ENCODE measurements at regions not wholly inside any gene's neighbourhood (a gene's known extent, or its start where the extent isn't known, plus 50 kb on each side); places are given as distances from the start of the nearest gene placed in this dataset.

GRCh38 chr3:46113608-46114007 is 86.3 kb upstream of the XCR1 start:
- no peak for DNase-seq (ENCODE audit: low read depth in 2 of 2)

DNA sequence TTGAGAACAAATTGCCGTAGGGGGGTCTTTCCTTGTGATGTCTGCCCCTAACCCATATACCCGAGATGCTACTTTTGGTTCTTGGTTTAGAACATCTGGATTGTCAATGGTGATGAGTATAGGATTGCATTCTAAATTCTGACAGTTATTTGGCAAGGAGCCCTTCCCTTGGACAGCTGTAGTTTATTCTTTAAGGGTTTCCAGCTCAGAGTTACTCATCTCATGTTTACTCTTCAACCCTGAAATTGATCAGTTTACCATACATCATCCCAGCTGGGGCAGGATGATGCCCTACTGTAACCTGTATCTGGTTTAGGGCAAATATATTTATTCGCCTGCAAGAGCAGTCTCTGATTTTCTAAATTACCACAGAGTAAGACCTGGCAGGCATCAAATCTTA is 85.7 kb upstream of the XCR1 start:
- no peak for DNase-seq (ENCODE audit: low read depth in 2 of 2)

DNA sequence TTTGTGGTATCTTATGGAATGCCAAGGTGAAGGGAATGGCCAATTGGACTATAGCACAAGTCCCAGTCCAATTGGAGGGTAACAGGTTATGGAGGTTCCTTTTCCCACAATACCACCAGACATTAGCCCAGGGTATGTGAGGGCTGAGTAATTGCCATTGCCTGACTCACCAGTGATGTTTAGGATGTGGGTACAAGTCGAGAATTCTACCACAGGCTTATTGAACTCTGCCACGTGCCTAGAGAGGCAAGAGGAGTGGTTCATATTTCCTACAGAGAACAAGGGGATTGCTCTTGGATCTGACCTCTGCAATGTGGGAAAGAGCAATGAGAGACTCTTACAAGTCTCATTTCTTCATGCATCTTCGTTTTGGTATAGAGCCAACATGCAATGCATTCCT is 85.0 kb upstream of the XCR1 start:
- no peak for DNase-seq (ENCODE audit: low read depth in 2 of 2)

GRCh38 chr3:46110701-46111493 is 83.6 kb upstream of the XCR1 start:
- DNase-seq (ENCODE audit: low read depth in 2 of 2), result no peak

DNA sequence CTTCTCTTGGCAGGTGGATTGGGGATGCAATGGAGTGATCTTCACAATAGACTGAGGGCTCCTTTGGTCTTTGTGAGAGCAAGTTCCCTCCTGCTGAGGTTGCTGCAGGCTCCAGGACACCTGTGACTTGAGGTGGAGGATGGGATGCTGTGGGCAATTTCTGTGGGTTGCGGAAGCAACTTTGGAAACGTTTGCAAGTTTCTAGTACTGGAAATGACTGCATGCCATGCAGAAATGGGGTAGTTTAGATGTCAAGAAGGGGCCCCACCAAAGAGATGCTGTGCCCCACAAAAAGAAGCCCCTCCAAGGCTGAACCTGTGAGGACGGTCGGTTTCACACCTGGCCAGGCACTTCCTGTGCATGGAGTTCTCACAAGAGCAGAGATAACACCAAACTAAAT is 80.4 kb upstream of the XCR1 start:
- DNase-seq (ENCODE audit: low read depth in 2 of 2), result no peak

- DNase-seq (ENCODE audit: low read depth in 2 of 2), result no peak
These were observed 78.1 kb upstream of the XCR1 start for GRCh38 chr3:46105306-46105919.

DNA sequence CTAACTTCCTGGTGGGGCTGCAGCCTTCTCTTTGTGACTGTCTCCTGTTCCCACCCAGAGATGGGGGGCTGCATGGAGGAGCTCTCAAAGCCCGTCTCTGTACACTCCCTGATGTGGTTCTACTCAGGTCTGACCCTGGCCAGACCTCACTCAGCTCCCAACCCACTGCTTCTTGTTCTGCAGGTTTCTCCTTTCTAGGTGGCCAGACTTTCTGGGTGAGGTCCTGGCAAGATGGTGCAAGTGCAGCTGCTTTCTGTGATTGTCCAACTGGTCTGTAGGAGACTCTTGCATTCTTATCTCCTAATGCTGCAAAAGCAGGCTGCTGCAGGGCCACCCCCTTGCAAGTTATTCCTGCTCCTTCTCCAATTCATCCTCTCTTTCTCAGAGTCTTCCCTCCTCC is 77.4 kb upstream of the XCR1 start:
- DNase-seq (ENCODE audit: low read depth in 2 of 2), result no peak

GRCh38 chr3:46102780-46103130 is 75.5 kb upstream of the XCR1 start:
- no peak for DNase-seq (ENCODE audit: low read depth in 2 of 2)

DNA sequence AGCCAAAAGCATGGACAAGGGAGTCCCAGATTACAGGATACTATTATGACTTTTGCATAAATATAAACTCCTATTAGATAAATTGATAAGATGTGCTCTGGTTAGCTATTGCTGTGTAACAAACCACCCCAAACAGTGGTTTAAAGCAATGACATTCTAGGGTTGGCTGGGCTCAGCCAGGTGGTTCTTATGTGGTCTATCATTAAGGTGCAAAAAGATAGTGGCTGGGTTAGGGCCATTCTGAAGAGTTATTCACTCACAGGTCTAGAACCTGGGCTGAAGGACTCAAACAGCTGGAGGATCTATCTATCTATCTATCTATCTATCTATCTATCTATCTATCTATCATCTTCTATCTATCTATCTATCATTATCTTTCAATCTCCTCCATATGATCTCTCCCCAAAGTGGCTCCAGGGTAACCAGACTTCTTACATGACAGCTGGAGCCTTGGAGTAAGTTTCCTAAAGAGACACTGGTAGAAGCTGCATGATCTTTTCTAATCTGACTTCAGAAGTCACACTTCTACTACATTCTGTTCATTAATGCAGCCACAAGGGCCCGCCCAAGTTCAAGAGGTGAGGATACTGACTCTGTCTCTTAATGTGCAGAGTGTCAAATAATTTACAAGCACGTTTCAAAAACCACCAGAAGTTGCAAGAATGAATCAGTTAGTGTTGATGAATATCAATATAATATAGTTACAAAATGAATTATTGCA is 74.9 kb upstream of the XCR1 start:
- DNase-seq (ENCODE audit: low read depth in 2 of 2), result no peak

- no peak for DNase-seq (ENCODE audit: low read depth in 2 of 2)
These were observed 73.5 kb upstream of the XCR1 start for GRCh38 chr3:46100812-46101211.

- DNase-seq (ENCODE audit: low read depth in 2 of 2), result no peak
These were observed 71.1 kb upstream of the XCR1 start for GRCh38 chr3:46098319-46098761.

DNA sequence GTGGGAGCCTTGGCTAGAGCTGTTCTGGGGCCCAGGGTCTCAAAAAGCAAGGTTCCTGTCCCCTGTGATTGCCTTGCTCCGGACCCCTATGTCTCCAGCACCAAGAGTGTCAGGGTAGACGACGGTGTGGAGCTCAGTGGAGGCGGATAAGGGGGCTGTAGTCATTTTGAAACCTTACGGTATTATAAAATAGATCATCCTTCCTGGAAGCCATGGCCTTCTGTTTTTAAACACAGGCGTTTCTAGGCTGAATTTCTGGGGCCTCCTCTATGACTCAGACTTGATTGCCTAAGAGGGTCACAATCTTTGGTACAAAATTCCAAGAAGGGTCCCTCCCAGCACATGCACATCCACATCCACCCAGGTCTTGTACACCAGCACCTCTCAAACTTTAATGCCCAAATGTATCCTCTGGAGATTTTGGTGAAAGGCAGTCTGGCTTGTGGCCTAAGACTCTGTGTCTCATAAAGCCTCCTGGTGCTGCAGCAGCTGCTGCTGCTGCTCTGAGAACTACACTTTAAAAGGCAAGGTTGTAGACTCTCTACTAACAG is 70.5 kb upstream of the XCR1 start:
- DNase-seq (ENCODE audit: low read depth in 2 of 2), result no peak

- no peak for DNase-seq (ENCODE audit: low read depth in 2 of 2)
These were observed 69.5 kb upstream of the XCR1 start for GRCh38 chr3:46096781-46097180.

DNA sequence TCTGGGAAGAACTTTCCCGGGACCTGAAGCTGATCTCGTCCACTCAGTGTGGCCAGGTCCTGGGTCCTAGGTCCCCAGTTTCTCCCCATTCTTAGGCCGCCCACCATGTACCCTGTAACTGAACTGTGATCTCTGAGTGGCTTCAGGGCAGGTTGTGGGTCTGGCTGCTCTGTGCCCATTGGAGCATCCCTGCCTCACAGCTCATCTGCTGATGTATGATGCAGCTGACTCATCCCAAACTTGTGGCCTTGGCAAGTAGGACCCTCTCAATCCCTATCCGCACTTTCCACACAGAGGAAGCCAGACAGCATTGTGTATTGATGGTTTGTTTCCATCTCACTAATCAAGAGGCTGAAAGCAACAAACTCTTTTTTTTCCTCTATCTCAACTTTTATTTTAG is 69.1 kb upstream of the XCR1 start:
- DNase-seq (ENCODE audit: low read depth in 2 of 2), result no peak

GRCh38 chr3:46095307-46095706 is 68.0 kb upstream of the XCR1 start:
- DNase-seq (ENCODE audit: low read depth in 2 of 2), result no peak

GRCh38 chr3:46094506-46094905 is 67.2 kb upstream of the XCR1 start:
- no peak for DNase-seq (ENCODE audit: low read depth in 2 of 2)

GRCh38 chr3:46093966-46094365 is 66.7 kb upstream of the XCR1 start:
- DNase-seq (ENCODE audit: low read depth in 2 of 2), result no peak

DNA sequence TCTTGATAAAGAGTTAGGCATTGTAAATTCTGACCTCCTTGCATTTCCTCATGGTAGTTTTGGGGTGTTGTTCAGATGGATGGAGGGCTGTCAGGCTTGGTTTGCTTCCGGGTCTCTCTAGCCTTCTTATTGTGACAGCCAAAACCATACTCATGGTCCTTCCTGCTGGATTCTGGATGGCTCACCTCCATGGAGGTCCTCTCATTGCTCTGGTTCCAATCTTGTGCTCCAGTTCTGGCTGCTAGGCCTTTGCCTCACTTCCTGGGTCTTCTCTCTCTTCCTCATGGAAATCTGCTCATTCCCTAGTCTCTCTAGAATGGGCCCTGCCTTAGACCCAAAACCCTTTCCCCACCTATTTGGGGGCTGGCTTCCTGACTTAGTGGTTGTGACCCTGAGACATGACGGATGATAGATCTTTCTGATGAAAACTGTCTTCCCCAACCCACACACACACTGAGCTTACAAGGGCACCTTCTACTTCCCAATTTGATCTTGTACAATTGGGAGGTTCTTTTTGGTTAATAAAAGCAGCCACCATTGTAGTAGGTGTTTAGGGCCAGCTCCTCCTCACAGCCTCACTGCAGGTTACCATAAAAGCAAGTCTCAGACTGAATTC is 66.2 kb upstream of the XCR1 start:
- no peak for DNase-seq (ENCODE audit: low read depth in 2 of 2)

DNA sequence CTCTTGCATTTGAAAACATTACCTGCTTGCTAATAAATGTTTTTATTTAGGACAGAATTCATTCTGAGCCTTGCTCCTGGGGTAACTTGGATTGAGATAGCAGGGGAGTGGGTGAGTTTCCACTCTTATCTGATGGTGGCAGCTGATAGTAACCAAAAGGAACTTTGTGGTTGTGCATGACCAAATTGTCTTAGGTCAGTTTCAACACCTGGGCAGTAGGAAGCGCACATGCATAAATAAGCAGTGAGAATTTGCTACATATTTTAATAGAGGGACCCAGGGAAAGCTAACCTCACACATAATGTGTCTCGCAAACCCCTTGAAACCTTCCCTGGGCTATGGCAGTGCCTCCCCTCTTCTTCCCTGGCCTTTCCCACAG is 65.4 kb upstream of the XCR1 start:
- no peak for DNase-seq (ENCODE audit: low read depth in 2 of 2)

- DNase-seq (ENCODE audit: low read depth in 2 of 2), result no peak
These were observed 64.7 kb upstream of the XCR1 start for GRCh38 chr3:46091741-46092701.

GRCh38 chr3:46091046-46091445 is 63.8 kb upstream of the XCR1 start:
- DNase-seq (ENCODE audit: low read depth in 2 of 2), result no peak
